ENCODE measurements at regions not wholly inside any gene's neighbourhood (a gene's known extent, or its start where the extent isn't known, plus 50 kb on each side); places are given as distances from the start of the nearest gene placed in this dataset.

DNA sequence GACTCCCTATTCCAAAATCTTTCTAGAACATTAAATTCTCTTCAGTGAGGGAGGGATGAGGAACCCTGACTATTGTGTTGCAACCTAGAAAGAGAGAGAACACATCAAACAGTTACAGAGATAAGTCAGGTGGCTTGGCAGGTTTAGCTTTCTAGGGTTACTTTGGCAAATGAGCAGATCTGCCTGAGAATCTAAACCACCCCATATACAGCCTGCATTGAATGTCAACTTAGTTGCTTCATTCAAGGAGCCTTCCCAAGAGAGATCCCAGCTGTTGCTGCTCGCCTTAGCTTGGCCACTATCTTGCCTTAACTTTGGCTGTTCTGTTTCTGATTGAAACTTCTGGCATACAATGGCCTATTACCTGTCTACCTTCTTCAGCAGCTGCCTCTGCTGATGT is 74.7 kb upstream of the TCF21 start:
- Histone ChIP-seq H3K4me3 (ENCODE audit: low read length) (no peak overlapping the region), H3K4me1 (ENCODE audit: control insufficient read depth, insufficient read depth, low read length) (no peaks in the 10 kb centered on the region), H3K36me3 (ENCODE audit: control insufficient read depth, insufficient read depth, low read length) (no peaks in the 10 kb centered on the region), H3K27me3 (ENCODE audit: control insufficient read depth, insufficient read depth, low read length) (no peaks in the 10 kb centered on the region), H3K9ac (ENCODE audit: low read length) (no peak overlapping the region), H3K27ac (ENCODE audit: low read depth, low read length) (no peak overlapping the region)

DNA sequence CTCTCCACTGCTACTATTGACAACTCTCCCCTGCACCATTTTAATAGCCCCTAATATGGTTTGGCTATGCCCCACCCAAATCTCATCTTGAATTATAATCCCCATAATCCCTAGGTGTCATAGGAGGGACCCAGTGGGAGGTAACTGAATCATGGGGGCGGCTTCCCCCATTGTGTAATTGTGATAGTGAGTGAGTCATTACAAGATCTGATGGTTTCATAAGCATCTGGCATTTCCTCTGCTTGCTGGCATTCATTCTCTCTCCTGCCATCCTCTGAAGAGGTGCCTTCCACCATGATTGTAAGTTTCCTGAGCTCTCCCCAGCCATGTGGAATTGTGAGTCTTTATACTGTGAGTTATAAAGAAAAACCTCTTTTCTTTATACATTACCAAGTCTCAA is 74.1 kb upstream of the TCF21 start:
- no peaks in the 10 kb centered on the region for H3K4me1 ChIP-seq (ENCODE audit: control insufficient read depth, insufficient read depth, low read length)
- no peaks in the 10 kb centered on the region for H3K27me3 ChIP-seq (ENCODE audit: control insufficient read depth, insufficient read depth, low read length)
- no peak overlapping the region for H3K4me3 ChIP-seq (ENCODE audit: low read length)
- H3K27ac ChIP-seq (ENCODE audit: low read depth, low read length) = no peak overlapping the region
- H3K9ac ChIP-seq (ENCODE audit: low read length) = no peak overlapping the region
- no peaks in the 10 kb centered on the region for H3K36me3 ChIP-seq (ENCODE audit: control insufficient read depth, insufficient read depth, low read length)

DNA sequence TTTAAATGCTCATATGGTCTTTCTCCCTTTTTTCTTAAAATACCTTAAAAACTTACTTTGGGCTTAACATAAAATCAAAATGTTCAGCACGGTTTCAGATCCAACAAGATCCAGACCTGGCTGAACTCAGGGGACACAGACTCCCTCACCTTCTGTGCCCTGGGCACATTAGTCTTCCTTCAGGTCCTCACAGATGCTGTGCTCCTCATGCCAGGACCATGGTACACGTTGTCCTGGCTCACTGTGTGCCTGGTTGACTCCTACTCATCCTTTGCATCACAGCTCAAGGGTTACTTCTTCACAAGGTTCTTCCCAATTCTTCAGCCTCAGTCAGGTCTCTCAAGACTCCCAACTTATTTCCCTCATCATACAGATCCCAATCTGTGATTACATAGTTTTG is 73.6 kb upstream of the TCF21 start:
- no peak overlapping the region for H3K27ac ChIP-seq (ENCODE audit: low read depth, low read length)
- H3K4me1 ChIP-seq (ENCODE audit: control insufficient read depth, insufficient read depth, low read length) = no peaks in the 10 kb centered on the region
- no peak overlapping the region for H3K4me3 ChIP-seq (ENCODE audit: low read length)
- H3K36me3 ChIP-seq (ENCODE audit: control insufficient read depth, insufficient read depth, low read length) = no peaks in the 10 kb centered on the region
- H3K9ac ChIP-seq (ENCODE audit: low read length) = no peak overlapping the region
- no peaks in the 10 kb centered on the region for H3K27me3 ChIP-seq (ENCODE audit: control insufficient read depth, insufficient read depth, low read length)

DNA sequence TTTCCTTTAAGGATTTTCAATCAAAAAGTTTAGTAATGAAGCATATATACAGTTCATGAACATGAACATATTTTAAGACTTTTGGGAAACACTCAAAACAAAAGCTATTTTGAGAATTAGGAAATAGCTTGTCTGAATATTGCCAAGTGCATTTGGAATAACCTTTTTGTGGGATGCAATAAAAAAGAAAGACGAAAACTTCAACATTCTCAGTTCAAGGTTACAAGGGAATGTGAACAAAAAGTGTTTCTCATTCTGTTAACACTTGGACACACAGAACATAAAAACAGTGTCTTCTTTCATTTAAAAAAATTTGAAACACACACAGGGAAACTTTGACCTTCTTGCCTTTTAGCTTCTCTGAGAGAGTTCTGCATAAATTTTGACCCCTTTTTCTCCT is 72.7 kb upstream of the TCF21 start:
- no peak overlapping the region for H3K4me3 ChIP-seq (ENCODE audit: low read length)
- no peaks in the 10 kb centered on the region for H3K4me1 ChIP-seq (ENCODE audit: control insufficient read depth, insufficient read depth, low read length)
- no peaks in the 10 kb centered on the region for H3K36me3 ChIP-seq (ENCODE audit: control insufficient read depth, insufficient read depth, low read length)
- no peak overlapping the region for H3K9ac ChIP-seq (ENCODE audit: low read length)
- H3K27ac ChIP-seq (ENCODE audit: low read depth, low read length) = no peak overlapping the region
- H3K27me3 ChIP-seq (ENCODE audit: control insufficient read depth, insufficient read depth, low read length) = no peaks in the 10 kb centered on the region

DNA sequence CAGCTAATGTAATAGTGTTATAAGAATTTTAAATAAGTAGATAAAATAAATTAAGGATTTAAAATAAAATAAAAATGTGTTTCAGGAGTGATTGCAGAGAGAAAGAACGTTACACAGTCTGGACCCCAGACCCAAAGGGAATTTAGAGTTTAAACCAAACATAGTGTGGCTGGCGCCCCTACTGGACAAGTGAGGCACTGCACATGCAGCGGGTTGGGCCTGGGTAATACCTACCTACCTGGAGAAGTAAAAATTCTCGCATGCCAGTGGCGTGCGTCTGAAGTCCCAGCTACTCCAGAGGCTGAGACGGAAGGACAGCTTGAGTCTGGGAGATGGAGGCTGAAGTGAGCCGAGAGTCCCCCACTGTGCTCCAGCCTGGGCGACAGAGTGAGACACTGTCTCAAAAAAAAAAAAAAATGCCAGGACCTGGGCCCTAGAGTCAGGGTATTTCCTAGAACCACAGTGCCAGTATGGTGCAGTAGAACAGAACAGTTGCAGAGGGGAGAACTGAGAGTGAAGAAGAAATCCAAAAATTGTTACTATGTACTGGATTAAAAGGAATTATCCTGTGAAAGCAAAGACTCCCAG is 71.4 kb upstream of the TCF21 start:
- H3K36me3 ChIP-seq (ENCODE audit: control insufficient read depth, insufficient read depth, low read length) = no peaks in the 10 kb centered on the region
- H3K4me1 ChIP-seq (ENCODE audit: control insufficient read depth, insufficient read depth, low read length) = no peaks in the 10 kb centered on the region
- no peaks in the 10 kb centered on the region for H3K27me3 ChIP-seq (ENCODE audit: control insufficient read depth, insufficient read depth, low read length)
- no peak overlapping the region for H3K9ac ChIP-seq (ENCODE audit: low read length)
- no peak overlapping the region for H3K27ac ChIP-seq (ENCODE audit: low read depth, low read length)
- no peak overlapping the region for H3K4me3 ChIP-seq (ENCODE audit: low read length)

DNA sequence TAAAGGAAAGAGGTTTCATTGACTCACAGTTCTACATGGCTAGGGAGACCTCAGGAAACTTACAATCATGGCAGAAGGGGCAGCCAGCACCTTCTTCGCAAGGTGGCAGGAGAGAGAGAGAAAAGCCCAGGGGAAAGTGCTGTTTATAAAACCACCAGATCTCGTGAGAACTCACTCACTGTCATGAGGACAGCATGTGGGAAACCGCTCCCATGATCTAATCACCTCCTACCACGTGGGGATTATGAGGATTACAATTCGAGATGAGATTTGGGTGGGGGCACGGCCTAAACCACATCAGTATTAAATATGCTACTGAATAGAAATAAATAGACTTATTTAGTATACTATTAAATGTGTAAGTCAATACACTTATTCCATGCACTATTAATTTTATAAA is 70.6 kb upstream of the TCF21 start:
- Histone ChIP-seq H3K36me3 (ENCODE audit: control insufficient read depth, insufficient read depth, low read length) (no peaks in the 10 kb centered on the region), H3K27ac (ENCODE audit: low read depth, low read length) (no peak overlapping the region), H3K27me3 (ENCODE audit: control insufficient read depth, insufficient read depth, low read length) (no peaks in the 10 kb centered on the region), H3K4me1 (ENCODE audit: control insufficient read depth, insufficient read depth, low read length) (no peaks in the 10 kb centered on the region), H3K4me3 (ENCODE audit: low read length) (no peak overlapping the region), H3K9ac (ENCODE audit: low read length) (no peak overlapping the region)

DNA sequence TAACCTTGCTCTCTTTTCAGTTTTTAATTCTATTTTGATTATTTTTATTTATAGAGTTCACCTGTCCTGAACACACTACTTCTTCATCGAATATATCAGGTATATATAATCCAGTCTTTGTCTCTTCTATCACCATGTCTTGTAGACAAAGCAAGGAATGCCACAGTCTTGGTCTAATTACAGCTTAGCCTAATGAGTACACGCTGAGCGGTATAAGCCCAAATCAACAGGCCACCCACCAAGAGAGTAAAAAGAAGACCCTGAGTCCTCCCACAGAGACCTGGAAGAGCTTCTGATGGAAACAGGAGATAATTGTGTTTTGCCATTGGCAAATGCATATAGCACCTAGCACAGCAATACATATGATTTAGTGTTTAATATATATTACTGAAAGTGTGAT is 68.7 kb upstream of the TCF21 start:
- Histone ChIP-seq H3K27ac (ENCODE audit: low read depth, low read length) (no peak overlapping the region), H3K27me3 (ENCODE audit: control insufficient read depth, insufficient read depth, low read length) (no peaks in the 10 kb centered on the region), H3K9ac (ENCODE audit: low read length) (no peak overlapping the region), H3K4me1 (ENCODE audit: control insufficient read depth, insufficient read depth, low read length) (no peaks in the 10 kb centered on the region), H3K4me3 (ENCODE audit: low read length) (no peak overlapping the region), H3K36me3 (ENCODE audit: control insufficient read depth, insufficient read depth, low read length) (no peaks in the 10 kb centered on the region)

DNA sequence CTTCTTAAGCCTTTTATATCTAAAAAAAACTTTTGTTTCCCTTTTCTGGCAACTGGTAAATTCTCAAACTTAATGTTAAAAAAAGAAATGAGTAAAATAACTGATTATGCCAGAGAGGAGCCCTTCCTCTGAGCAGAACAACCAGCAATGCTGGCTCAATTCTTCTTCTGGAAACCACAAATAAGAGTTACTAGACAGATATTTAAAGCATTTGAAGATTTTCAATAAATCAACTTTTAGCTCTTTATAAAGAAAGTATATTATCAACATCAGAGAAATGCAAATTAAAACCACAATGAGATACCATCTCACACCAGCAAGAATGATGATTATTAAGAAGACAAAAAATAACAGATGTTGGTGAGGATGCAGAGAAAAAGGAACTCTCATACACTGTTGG is 61.1 kb upstream of the TCF21 start:
- Histone ChIP-seq H3K27me3 (ENCODE audit: control insufficient read depth, insufficient read depth, low read length) (no peaks in the 10 kb centered on the region), H3K4me1 (ENCODE audit: control insufficient read depth, insufficient read depth, low read length) (no peaks in the 10 kb centered on the region), H3K4me3 (ENCODE audit: low read length) (no peak overlapping the region), H3K9ac (ENCODE audit: low read length) (no peak overlapping the region), H3K36me3 (ENCODE audit: control insufficient read depth, insufficient read depth, low read length) (no peaks in the 10 kb centered on the region), H3K27ac (ENCODE audit: low read depth, low read length) (no peak overlapping the region)

DNA sequence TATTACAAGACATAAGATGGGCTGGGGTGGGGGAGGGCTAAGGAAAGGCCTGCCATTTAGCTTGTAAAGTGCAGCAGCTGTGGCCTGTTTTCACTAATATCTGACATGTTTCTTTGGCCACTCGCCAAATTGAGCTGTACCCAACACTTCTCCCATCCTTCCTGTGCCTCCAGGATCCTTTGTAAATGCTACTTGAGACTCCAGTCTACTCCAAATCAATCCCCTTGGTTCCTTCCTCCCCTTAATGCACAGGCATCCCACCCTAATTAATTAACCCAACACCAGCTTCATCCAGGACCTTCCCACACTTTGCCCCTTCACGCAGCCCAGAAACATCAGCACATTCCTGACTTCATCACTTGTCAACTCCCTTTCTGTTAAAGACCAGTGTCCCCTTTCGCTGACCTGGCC is 55.0 kb upstream of the TCF21 start:
- Histone ChIP-seq H3K27ac (ENCODE audit: low read depth, low read length) (no peak overlapping the region), H3K27me3 (ENCODE audit: control insufficient read depth, insufficient read depth, low read length) (no peaks in the 10 kb centered on the region)

DNA sequence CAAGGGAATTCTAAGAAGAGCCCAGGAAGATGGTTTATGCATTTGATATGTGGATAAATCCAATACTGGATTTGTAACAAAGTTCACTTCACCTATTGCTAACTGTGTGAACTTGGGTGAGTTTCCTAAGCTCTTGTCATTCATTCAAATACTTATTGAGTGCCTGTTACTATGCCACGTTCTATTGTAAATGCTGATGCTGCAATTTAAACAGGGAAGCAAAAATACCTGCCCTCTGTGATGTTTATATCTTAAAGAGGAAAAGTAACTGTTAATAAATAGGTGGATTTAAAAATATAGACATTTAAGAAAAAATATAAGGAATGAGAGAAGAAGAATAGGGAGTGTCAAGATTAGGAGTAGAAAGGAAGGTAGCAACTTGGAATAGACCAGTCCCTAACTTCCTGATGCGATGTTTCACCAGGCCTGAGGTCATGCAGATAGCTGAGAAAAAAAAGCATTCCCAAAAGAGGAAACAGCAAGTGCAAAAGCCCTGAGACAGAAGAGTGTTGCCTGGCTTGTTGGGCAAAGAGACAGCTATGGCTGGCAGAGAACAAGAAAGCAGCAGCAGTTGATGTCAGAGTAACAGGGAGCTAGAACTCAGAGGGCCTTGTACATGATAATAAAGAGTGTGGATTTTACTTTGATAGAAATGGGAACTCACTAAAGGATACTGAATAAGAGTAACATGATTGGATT is 54.3 kb upstream of the TCF21 start:
- no peaks in the 10 kb centered on the region for H3K36me3 ChIP-seq (ENCODE audit: control insufficient read depth, insufficient read depth, low read length)
- H3K27ac ChIP-seq (ENCODE audit: low read depth, low read length) = no peak overlapping the region
- H3K27me3 ChIP-seq (ENCODE audit: control insufficient read depth, insufficient read depth, low read length) = no peaks in the 10 kb centered on the region
- H3K9ac ChIP-seq (ENCODE audit: low read length) = no peak overlapping the region
- H3K4me1 ChIP-seq (ENCODE audit: control insufficient read depth, insufficient read depth, low read length) = no peaks in the 10 kb centered on the region
- H3K4me3 ChIP-seq (ENCODE audit: low read length) = no peak overlapping the region

More for the DNA sequence above, 55.0 kb upstream of the TCF21 start:
- Histone ChIP-seq H3K36me3 (ENCODE audit: control insufficient read depth, insufficient read depth, low read length) (no peaks in the 10 kb centered on the region), H3K9ac (ENCODE audit: low read length) (no peak overlapping the region), H3K4me1 (ENCODE audit: control insufficient read depth, insufficient read depth, low read length) (no peaks in the 10 kb centered on the region), H3K4me3 (ENCODE audit: low read length) (no peak overlapping the region)

DNA sequence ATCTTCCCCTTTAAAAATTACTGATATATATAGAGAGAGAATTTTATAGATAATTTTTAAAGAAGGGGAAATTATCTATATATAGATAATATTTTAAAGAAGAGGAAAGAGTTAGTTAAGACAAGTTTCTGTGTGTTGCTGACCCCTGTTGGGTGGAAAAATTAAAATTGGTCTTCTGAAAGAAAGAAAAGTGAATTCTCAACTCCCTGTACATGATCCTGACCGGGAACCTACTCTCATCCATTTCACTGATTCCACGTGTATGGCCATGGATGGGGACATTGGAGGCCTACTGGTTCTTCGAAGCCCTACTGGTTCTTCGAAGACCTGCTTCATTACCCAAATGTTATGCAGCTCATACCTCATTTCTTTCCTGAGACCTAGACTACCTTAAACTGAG is 53.0 kb upstream of the TCF21 start:
- Histone ChIP-seq H3K27me3 (ENCODE audit: control insufficient read depth, insufficient read depth, low read length) (no peaks in the 10 kb centered on the region), H3K9ac (ENCODE audit: low read length) (no peak overlapping the region), H3K4me1 (ENCODE audit: control insufficient read depth, insufficient read depth, low read length) (no peaks in the 10 kb centered on the region), H3K27ac (ENCODE audit: low read depth, low read length) (no peak overlapping the region), H3K4me3 (ENCODE audit: low read length) (no peak overlapping the region), H3K36me3 (ENCODE audit: control insufficient read depth, insufficient read depth, low read length) (no peaks in the 10 kb centered on the region)

DNA sequence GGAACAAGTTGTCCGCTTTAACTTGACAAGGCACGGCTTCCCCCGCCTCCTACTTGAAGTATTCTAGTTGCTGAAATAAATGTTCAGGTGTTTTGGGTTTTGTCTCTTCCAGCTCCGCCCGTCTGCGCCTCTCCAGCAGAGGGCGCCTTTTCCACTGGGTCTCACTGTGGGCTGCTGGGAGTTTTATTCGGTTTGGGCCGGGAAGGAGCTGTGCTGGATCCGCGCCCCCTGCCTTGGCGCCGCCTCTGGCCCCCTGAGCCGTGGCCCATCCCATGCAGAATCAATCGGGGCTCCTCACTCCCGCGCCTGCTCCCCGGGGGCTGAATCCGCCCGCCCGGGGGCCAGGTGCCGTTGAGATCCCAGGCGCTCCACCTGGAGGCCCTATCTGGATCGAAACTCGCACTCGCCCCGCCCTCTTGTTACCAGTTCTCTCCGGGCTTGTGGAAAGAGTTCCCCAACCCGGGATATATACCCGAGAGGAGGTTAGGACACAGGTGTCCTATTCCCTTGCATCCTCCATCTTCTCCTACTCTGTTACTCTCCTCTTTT is 51.0 kb upstream of the TCF21 start:
- H3K27ac ChIP-seq (ENCODE audit: low read depth, low read length) = no peak overlapping the region

More for the DNA sequence above, 51.0 kb upstream of the TCF21 start:
- Histone ChIP-seq H3K4me3 (ENCODE audit: low read length) (peak overlapping the region; percentile 53), H3K27me3 (ENCODE audit: control insufficient read depth, insufficient read depth, low read length) (no peaks in the 10 kb centered on the region), H3K9ac (ENCODE audit: low read length) (no peak overlapping the region), H3K36me3 (ENCODE audit: control insufficient read depth, insufficient read depth, low read length) (no peaks in the 10 kb centered on the region), H3K4me1 (ENCODE audit: control insufficient read depth, insufficient read depth, low read length) (no peaks in the 10 kb centered on the region)

All from rectal smooth muscle tissue (tissue), 1 donor.